Mucosa of rectum (tissue), 2 donors: ENCODE measurements at regions not wholly inside any gene's neighbourhood (a gene's known extent, or its start where the extent isn't known, plus 50 kb on each side); places are given as distances from the start of the nearest gene placed in this dataset.
"Not testable (repeated sequence)": the region's sequence is repeated elsewhere in the genome, so short reads cannot be mapped to it uniquely, and the experiment has no call there.

ENCODE experiments used
- H3K27ac ChIP-seq, 2 donors: one replicate each; pipeline ENCODE4 v1.7.0; 2013; ENCODE audit warnings: inconsistent platforms in 2 of 2, low read depth in 2 of 2, low read length in 2 of 2
- H3K27me3 ChIP-seq, 2 donors: one replicate each; pipeline ENCODE4 v1.7.0; 2013; ENCODE audit warnings: low read length in 2 of 2; ENCODE audit not compliant: control insufficient read depth in 2 of 2, insufficient read depth in 2 of 2
- H3K36me3 ChIP-seq, 2 donors: one replicate each; pipeline ENCODE4 v1.7.0; 2013; ENCODE audit warnings: low read length in 2 of 2; ENCODE audit not compliant: control insufficient read depth in 2 of 2, insufficient read depth in 2 of 2
- H3K4me1 ChIP-seq, 2 donors: one replicate each; pipeline ENCODE4 v1.7.0; 2013; ENCODE audit warnings: low read length in 2 of 2, mild to moderate bottlenecking in 1 of 2; ENCODE audit not compliant: control insufficient read depth in 2 of 2, insufficient read depth in 2 of 2
- H3K4me3 ChIP-seq, 2 donors: one replicate each; pipeline ENCODE4 v1.7.0; 2013; ENCODE audit warnings: low read length in 2 of 2
- H3K9ac ChIP-seq, 2 donors: one replicate each; pipeline ENCODE4 v1.7.0; 2013; ENCODE audit warnings: low read length in 2 of 2, low read depth in 1 of 2, mild to moderate bottlenecking in 1 of 2
- H3K9me3 ChIP-seq, 2 donors: one replicate each; pipeline ENCODE4 v1.7.0; 2013; ENCODE audit warnings: low read length in 2 of 2; ENCODE audit not compliant: control insufficient read depth in 2 of 2
- donor health status: healthy.
- donor health status: Normal muscosa, but diverticular disease.

- H3K4me1 ChIP-seq: no peaks in the 10 kb centered on the region
- no peaks in the 10 kb centered on the region for H3K36me3 ChIP-seq
- no peak overlapping the region for H3K27ac ChIP-seq
- H3K9ac ChIP-seq: no peak overlapping the region
- H3K9me3 ChIP-seq: no peaks in the 10 kb centered on the region
- H3K4me3 ChIP-seq: no peak overlapping the region
- no peaks in the 10 kb centered on the region for H3K27me3 ChIP-seq
Measured at GRCh38 chr9:105119156-105119555, 125.3 kb upstream of the SLC44A1 start.

- Histone ChIP-seq H3K4me3 (no peak overlapping the region), H3K9me3 (no peaks in the 10 kb centered on the region), H3K36me3 (no peaks in the 10 kb centered on the region), H3K27ac (no peak overlapping the region), H3K4me1 (no peaks in the 10 kb centered on the region), H3K9ac (no peak overlapping the region), H3K27me3 (no peaks in the 10 kb centered on the region)
Measured at GRCh38 chr9:105121861-105122430, 122.5 kb upstream of the SLC44A1 start.

- not testable (repeated sequence) for H3K27me3 ChIP-seq, H3K4me1 ChIP-seq, H3K4me3 ChIP-seq, H3K27ac ChIP-seq, H3K9me3 ChIP-seq, H3K36me3 ChIP-seq, H3K9ac ChIP-seq
Measured at GRCh38 chr9:105124598-105124997, 119.9 kb upstream of the SLC44A1 start.

- no peak overlapping the region for H3K4me3 ChIP-seq
- no peaks in the 10 kb centered on the region for H3K4me1 ChIP-seq
- no peaks in the 10 kb centered on the region for H3K36me3 ChIP-seq
- no peak overlapping the region for H3K27ac ChIP-seq
- no peaks in the 10 kb centered on the region for H3K27me3 ChIP-seq
- H3K9me3 ChIP-seq: no peaks in the 10 kb centered on the region
- no peak overlapping the region for H3K9ac ChIP-seq
Measured at GRCh38 chr9:105126226-105126625, 118.2 kb upstream of the SLC44A1 start.

- no peaks in the 10 kb centered on the region for H3K27me3 ChIP-seq
- no peak overlapping the region for H3K9ac ChIP-seq
- H3K9me3 ChIP-seq: no peaks in the 10 kb centered on the region
- H3K4me1 ChIP-seq: no peaks in the 10 kb centered on the region
- H3K27ac ChIP-seq: no peak overlapping the region
- H3K4me3 ChIP-seq: no peak overlapping the region
- H3K36me3 ChIP-seq: no peaks in the 10 kb centered on the region
Measured at GRCh38 chr9:105127863-105128220, 116.6 kb upstream of the SLC44A1 start.

GRCh38 chr9:105128908-105129600 is 115.4 kb upstream of the SLC44A1 start:
- Histone ChIP-seq H3K9me3 (no peaks in the 10 kb centered on the region), H3K36me3 (no peaks in the 10 kb centered on the region)

GRCh38 chr9:105129731-105130130 is 114.7 kb upstream of the SLC44A1 start:
- Histone ChIP-seq H3K36me3 (no peaks in the 10 kb centered on the region), H3K4me1 (no peaks in the 10 kb centered on the region), H3K27me3 (no peaks in the 10 kb centered on the region), H3K9me3 (no peaks in the 10 kb centered on the region), H3K9ac (no peak overlapping the region), H3K27ac (no peak overlapping the region), H3K4me3 (no peak overlapping the region)

More at GRCh38 chr9:105128908-105129600, 115.4 kb upstream of the SLC44A1 start:
- Histone ChIP-seq H3K4me3 (no peak overlapping the region), H3K27ac (no peak overlapping the region), H3K27me3 (no peaks in the 10 kb centered on the region), H3K4me1 (no peaks in the 10 kb centered on the region), H3K9ac (no peak overlapping the region)

- Histone ChIP-seq H3K27ac (no peak overlapping the region), H3K4me3 (no peak overlapping the region), H3K9me3 (no peaks in the 10 kb centered on the region), H3K9ac (no peak overlapping the region), H3K36me3 (no peaks in the 10 kb centered on the region), H3K4me1 (no peaks in the 10 kb centered on the region), H3K27me3 (no peaks in the 10 kb centered on the region)
Measured at GRCh38 chr9:105131981-105132380, 112.5 kb upstream of the SLC44A1 start.

- Histone ChIP-seq H3K4me1 (no peaks in the 10 kb centered on the region), H3K4me3 (no peak overlapping the region), H3K27me3 (no peaks in the 10 kb centered on the region), H3K36me3 (no peaks in the 10 kb centered on the region), H3K9me3 (no peaks in the 10 kb centered on the region), H3K9ac (no peak overlapping the region), H3K27ac (no peak overlapping the region)
Measured at GRCh38 chr9:105132606-105133005, 111.8 kb upstream of the SLC44A1 start.

- Histone ChIP-seq H3K9ac (no peak overlapping the region), H3K4me1 (peaks cover 2 to 5% of the 10 kb centered on the region in 2 donors), H3K4me3 (no peak overlapping the region), H3K36me3 (no peaks in the 10 kb centered on the region), H3K27me3 (no peaks in the 10 kb centered on the region), H3K9me3 (no peaks in the 10 kb centered on the region), H3K27ac (no peak overlapping the region)
Measured at GRCh38 chr9:105138306-105138801, 106.1 kb upstream of the SLC44A1 start.
